Stimulated activated CD8-positive, alpha-beta memory T cell treated with anti-CD3 and anti-CD28 coated beads, Interleukin-4, amount 100 ng/mL, for 24 hours (primary cell): ENCODE measurements at regions not wholly inside any gene's neighbourhood (a gene's known extent, or its start where the extent isn't known, plus 50 kb on each side); places are given as distances from the start of the nearest gene placed in this dataset.
"Not testable (repeated sequence)": the region's sequence is repeated elsewhere in the genome, so short reads cannot be mapped to it uniquely, and the experiment has no call there.

Source experiments
- DNase-seq: peaks from one replicate; pipeline ENCODE4 v3.0.0-alpha.2; 2020; ENCODE audit warnings: low read depth

DNA sequence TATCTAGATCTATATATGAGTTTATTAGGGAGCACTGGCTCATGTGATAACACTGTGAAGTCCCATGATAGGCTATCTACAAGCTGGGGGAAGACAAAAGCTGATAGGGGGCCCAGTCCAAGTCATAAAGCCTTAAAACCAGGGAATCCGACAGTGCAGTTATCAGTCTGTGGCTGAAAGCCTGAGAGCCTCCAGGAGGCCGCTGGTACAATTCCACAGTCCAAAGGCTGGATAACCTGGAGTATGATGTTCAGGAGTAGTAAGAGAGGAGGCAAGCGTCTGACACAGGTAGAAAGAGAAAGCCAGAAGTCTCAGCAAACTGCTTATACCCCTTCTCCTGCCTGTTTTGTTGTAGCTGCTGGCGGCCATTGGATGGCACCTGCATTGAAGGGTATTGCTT, 177.6 kb upstream of the SPRY1 start:
- no peak for DNase-seq

DNA sequence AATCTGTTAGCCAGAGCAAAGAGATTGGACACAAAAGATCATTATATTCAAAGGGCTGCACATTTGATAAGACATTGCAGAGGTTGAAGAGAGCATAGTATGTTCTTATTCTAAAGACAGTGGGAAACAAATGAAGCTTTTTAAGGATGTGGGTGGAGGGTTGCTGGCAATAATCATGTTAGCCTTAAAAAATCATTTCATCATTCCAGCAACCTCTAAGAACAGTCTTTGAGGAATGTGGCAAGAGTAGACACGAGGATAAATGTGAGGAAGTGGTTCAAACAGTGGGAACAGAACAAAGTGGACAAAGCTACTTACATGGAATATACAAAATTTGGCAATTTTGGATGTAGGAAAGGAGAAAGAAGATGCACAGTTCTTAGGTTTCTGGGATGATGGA, 167.3 kb upstream of the SPRY1 start:
- DNase-seq, result no peak

DNA sequence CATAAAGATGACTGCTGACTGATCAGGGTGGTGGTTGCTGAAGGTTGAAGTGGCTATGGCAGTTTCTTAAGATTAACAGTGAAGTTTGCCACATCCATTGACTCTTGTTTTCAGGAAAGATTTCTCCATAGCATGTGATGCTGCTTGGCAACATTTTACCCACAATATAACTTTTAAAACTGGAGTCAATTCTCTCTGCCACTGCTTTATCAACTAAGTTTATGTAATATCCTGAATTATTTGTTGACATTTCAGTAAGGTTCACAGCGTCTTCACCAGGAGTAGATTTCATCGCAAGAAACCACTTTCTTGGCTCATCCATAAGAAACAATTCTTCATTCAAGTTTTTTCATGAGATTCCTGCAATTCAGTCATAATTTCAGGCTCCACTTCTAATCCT, 166.5 kb upstream of the SPRY1 start:
- DNase-seq, result no peak

DNA sequence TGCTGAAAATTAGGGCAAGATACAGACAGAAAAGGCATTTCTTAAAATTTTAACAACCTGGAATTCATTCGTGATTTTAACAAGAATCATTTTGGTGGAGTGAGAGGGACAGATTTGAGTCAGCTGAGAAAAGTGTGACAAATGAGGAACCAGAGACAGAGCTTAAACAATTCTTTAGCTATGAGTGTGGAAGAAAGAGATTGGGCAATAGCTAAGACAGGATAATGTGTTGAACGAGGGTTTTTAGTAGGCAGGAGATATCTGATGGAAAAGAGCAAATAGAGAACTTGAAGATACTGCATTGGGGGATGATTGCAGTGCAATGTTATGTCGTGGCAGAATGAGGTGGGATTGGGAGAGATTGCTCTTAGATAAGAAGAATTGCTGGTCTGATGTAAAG, 164.2 kb upstream of the SPRY1 start:
- DNase-seq, result no peak

DNA sequence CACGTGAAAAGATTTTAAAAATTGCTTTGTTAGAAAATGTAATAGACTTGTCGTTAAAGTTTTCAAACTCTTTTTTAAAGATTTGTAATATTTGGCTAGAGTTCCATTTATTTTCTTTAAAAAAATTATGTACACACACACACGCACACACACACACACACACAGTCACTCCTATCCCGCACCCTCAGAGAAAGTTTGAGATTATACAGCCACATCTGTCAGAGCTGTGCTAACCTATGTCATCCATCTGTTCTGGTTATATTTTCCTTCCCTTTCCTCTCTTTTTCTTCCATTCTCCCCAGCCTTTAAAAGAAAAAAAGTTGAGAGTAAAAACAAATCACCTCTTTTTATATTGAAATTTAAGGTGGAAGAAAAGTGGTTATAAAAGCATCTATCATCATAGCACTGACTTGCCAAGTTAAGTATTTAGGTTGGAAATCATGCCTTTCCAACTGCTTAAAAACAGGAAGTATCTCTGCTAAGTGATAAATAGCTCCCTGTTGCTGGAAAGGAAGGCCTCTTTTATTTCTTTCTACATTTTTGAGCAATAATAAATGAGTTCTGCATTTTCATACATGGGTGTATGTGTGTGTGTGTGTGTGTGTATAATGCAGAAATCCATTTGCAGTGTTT, 163.3 kb upstream of the SPRY1 start:
- no peak for DNase-seq

DNA sequence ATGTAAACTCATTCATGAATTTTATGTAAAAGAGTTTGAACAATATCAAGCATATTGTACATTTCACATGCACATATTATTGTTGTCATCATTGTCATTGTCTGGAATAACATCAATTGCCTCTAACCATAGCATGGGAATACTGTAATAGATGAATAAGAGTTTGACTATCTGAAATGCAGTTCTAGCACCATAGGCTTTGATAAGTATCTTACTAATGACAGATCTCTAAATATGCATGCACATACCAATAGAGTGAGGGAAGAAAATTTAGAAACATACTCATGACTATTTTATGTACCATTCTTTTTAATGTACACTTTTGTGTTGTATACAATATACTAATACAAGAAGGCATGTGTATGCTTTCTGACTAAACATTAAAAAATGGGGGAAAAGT, 161.6 kb upstream of the SPRY1 start:
- no peak for DNase-seq

DNA sequence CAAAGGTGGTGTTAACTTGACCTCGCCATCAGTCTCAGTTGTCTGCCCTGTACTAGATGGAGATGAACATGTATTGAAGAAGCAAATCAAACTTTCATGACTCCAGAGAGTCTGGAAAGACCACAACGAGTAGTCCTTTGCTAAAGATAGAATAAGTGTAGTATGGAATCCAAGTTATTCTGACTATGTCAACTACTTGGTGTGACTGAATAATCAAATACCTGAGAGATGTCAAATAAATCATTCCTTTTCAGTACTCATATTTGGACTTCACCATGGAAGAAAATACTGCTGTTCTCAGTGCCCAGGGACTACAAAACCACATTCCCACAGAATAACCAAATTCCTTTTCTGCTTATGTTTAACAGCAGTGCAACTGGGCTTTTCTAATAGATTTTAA, 161.2 kb upstream of the SPRY1 start:
- no peak for DNase-seq

DNA sequence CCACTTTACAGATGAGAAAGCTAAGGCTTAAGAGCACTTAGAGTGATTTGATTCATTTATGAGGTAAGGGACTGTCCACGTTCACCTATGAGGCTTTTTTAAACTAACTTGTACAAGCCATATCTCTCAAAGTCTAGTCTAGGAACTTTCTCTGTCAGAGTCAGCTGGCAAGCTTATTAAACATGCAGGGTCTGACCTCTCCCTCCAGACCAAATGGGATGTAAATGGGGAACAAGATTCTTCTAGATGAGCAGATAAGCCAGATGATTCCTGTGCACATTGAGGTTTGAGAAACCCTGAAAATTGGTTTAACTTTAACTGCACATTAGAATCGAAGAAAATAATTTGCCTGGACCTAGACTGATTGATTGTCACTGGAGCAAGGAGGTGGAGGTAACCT, 160.0 kb upstream of the SPRY1 start:
- DNase-seq, result no peak

DNA sequence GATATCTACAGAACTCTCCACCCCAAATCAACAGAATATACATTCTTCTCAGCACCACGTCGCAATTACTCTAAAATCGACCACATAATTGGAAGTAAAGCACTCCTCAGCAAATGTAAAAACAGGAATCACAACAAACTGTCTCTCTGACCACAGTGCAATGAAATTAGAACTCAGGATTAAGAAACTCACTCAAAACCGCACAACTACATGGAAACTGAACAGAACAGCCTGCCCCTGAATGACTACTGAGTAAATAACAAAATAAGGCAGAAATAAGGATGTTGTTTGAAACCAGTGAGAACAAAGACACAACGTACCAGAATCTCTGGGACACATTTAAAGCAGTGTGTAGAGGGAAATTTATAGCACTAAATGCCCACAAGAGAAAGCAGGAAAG, 156.3 kb upstream of the SPRY1 start:
- DNase-seq, result not testable (repeated sequence)

DNA sequence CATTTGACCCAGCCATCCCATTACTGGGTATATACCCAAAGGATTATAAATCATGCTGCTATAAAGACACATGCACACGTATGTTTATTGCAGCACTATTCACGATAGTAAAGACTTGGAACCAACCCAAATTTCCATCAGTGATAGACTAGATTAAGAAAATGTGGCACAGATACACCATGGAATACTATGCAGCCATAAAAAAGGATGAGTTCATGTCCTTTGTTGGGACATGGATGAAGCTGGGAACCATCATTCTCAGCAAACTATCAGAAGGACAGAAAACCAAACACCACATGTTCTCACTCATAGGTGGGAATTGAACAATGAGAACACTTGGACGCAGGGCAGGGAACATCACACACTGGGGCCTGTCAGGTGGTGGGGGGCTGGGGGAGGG, 153.4 kb upstream of the SPRY1 start:
- DNase-seq, result not testable (repeated sequence)

DNA sequence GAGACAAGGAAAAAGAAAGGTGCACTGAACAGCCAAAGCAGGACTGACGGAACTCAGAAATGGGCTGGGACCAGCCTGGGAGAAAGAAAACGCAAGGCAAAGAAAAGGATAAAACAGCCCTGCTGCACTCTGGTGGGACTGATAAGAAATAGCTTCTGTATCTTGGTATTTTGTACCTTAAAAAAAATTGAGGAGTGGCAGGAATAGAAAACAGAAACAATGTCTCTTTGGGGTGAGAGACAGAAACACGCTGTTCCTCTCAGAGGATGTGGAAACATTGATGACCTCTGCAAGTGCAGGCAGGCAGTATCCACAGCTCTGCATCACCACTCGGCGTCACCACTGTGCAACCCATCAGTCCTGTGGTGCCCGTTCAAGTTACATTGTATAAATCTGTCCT, 152.5 kb upstream of the SPRY1 start:
- DNase-seq, result no peak

DNA sequence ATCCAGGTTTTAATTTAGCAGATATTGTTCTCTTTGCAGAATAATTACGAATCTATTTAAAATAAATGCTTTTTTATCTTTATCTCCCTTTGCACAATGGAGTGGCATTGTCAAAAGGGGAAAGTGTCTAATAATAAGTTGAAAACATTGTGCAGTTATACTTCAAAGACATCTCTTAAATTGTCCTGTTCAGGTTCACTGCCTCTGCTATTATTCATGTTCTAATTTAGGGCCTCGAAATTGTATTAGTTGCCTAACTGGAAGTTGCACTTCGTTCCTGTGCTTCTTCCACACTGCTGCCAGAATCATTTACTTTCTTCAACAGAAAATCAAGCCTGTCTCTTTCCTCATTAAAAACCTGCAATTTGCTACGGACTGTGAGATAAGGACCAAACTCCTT, 150.5 kb upstream of the SPRY1 start:
- DNase-seq, result no peak

DNA sequence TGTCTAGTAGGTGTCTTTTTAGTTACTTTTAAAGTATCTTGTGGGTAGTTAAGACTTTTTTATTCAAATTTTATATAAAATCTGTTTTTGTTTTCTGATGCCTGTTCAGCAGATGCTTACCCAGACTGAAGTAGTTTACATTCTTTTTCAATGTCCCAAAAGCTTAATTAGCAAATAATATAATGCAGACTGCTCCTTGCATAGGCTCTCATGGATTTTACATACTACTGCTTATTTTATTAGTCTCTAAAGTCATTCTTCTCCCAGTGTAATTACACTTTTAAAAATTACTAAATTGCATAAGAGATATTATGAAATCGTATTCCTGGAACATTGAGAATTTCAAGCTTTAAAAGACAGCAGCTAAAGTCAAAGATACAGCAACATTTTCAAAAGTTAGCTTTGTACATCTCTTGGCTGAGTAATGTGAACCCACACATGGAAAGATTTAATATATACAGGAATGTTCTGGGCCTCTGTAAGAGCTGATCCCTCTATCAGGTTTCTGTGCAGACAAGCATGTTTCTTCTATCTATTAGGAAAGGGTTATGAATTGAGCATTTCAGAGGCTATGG, 148.4 kb upstream of the SPRY1 start:
- DNase-seq, result no peak

DNA sequence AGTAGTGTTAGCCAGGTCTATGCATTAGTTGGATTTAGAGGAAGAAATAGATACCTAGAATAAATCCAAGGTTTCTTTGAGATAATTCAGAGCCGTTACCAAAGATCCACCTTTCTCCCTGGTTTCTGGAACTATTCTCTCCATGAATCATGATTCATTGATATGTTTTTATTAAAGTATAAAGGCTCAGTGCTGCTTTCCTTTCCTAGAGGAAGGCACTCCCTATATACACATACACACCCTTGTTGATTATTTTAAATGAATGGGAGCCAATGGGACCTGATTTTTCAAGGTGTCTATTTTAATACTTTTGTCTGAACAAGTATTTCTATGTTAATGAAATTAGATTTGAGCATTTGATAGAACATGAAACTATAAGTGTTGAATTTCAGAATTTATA, 146.8 kb upstream of the SPRY1 start:
- DNase-seq, result no peak

DNA sequence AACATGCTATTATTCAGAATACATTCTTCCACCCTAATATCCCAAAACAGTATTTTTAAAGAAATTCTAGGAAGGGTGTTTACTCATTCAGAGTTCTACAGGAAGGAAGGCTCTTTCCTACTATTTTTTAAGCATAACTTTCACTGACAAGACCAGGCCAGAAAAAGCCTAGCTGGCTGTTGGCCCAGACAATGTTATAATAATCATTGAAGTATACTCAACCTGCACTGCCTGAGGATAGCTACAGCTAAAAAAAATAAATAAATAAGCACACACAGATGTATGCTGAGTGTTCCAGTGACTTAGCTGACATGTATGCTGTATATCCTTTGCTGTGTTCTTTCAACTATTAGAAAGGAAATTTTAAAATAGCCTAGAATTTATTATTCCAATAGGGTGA, 145.8 kb upstream of the SPRY1 start:
- no peak for DNase-seq

DNA sequence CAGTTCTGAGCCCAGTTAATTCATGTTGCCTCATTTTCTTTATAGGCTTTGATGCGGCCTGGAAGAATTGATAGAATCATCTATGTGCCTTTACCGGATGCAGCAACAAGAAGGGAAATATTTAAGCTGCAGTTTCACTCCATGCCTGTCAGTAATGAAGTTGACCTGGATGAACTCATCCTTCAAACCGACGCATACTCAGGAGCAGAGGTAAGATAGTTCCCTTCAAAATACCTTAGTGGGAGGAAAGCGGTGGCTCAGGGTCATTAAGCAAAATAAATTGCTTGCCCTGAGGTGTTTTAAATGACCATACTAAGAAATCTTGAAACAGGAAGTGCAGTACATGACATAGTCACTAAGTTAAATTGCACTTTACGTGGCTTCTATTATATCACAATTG, 140.6 kb upstream of the SPRY1 start:
- no peak for DNase-seq

DNA sequence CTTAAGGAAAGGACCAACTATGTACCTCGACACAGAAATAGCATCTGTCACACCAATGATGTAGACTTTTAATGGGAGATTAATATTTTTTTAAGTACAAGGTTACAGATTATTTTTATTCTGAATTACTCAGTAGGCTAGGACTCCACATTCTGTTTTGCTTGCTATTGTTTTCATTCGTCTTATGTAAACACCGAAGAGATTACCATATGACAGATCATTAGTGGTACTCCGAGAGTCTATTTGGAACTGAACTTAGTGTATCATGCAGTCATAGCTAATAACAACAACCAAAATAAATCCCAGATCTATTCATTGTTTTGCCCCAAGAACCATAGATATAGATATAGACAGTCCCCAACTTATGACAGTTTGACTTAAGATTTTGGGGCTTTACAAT, 139.7 kb upstream of the SPRY1 start:
- DNase-seq, result no peak

DNA sequence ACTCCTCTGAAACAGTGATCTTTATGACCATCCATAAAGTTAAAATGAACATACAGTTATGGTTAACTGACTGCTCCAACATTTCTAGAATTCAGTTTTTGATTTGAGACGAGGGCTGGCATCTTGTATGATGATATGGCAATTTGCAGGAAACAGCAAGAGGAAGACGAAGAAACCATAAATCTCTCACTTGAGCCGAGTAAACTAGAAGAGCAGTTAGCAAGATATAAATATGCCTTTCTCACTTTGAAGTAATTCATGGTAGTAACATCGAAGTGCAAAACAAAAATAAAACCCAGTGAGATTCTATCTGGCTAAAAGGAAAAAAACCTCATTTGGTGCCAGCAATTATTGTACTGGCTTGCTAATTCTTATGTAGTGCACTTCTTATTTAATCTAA, 139.0 kb upstream of the SPRY1 start:
- no peak for DNase-seq

DNA sequence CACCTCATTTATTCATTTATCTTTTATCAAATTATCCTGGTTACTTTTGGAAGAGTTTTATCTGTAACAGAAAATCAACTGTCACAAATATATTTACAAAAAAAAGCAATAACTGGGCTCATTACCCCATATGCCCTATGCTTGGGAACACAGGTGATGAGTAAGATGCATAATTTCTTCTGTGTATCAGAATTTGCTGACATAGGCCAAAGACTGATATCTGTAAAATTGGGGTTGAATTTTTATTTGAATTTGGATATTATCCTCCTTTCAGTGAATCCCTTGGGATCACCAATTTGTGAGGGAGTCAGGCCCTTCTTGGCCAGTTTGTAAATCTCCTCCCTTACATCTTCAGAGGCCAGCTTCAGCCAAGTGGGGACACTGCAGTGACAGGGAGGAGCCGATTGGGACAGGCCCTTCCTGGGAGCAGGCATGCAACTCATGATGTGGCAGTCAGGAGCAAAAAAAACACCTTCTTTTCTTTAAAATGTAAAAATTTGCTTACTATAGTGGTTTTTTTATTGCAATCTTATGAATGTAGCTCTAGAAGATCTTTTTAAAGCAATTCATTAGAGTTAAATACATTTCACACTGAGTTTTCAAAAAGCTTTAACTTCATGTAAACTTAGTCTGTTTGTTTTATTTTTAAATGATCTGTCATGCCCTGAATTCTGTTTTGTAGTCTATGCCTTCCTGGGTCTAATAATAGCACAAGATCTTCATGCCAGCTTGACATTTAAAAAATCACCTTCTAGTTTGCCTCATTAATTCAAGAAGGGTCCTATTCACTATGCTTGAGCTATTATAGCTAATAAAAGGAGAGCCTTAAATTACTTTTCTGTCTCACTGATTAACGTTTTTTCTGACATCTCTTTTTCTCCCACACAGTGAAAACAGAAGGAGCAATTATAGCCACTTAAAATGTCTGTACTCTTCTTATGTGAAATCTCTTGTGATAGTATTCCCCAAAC, 136.6 kb upstream of the SPRY1 start:
- no peak for DNase-seq

DNA sequence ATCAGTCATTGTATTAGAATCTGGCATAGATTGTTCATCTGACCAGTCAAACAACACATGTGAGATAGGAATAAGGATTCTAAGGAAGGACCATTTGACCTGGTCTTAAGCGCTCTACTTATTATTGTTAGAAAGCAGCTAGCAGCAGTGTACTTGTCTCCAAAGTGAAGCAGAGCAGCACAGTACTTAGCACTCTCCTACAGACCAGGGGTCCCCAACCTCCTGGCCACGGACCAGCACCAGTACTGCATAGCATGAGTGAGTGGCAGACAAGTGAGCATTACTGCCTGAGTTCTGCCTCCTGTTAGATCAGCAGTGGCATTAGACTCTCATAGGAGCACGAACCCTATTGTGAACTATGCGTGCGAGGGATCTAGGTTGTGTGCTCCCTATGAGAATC, 135.9 kb upstream of the SPRY1 start:
- DNase-seq, result no peak

DNA sequence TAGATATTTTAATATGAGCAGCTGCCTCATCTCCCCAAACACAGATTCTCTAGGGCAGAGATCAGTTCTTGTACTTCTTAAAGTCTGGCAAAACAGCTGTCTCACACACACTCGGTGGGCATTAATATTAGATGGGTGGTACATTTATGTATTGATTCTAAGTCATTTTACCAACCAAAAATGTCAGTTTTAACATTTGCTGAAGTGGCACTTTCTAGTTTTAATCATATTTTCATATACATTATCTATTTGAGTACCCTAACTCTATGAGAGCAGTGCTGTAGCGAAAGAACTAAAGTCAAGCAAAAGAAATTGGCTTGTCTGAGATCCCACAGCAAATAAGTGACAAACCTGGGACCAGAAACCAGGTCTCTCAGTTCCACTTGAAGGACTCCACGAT, 134.5 kb upstream of the SPRY1 start:
- DNase-seq, result no peak

DNA sequence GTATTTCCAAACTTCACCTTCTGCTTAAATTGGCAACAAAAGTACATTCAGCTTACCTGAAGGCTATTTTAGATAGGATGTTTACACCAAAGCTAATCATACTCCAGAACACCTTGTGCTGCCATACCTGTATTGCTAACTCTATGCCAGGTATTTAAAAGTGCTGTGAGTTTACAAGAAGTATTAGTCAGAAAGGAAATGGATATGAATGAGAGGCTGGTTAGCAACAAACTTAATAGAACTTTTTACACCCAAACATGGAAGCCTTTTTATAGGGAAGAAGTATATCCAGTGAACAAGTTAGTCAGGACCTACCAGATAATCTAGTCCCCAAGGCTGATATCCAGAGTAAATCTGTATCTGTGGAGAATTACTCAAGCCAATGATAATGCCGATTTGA, 131.2 kb upstream of the SPRY1 start:
- no peak for DNase-seq

DNA sequence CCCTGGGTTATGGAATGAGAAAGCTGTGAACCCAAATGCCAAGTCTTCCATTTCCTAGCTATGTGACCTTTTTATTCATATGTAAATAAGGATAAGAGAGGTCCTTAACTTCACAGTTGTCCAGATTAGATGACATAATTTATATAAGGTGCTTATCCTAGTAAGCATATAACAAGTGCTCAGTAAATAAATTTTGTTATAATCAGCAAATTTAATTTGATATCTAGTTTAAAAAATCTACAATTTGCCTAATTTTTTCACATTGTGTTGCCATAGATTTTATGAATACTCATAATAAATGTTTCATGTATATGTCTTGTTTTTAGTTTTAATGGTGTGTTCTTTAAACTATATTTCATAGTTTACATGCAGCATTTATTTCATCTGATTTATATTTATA, 130.4 kb upstream of the SPRY1 start:
- no peak for DNase-seq
